Liver (tissue), 7 donors: ENCODE measurements at regions not wholly inside any gene's neighbourhood (a gene's known extent, or its start where the extent isn't known, plus 50 kb on each side); places are given as distances from the start of the nearest gene placed in this dataset.

Source experiments
- DNase-seq: peaks from one replicate; pipeline ENCODE4 v3.0.0-alpha.2; 2017; ENCODE audit warnings: low spot score
- H3K27ac ChIP-seq, 2 donors: one replicate each; pipeline ENCODE4 v1.7.0; 2013; ENCODE audit warnings: inconsistent platforms in 2 of 2, low read length in 2 of 2, control low read depth in 1 of 2, low read depth in 1 of 2, mild to moderate bottlenecking in 1 of 2
- H3K27me3 ChIP-seq, 4 donors: one replicate each; pipeline versions ENCODE4 v1.6.1 to v1.7.0; 2013; ENCODE audit warnings: low read length in 3 of 4, inconsistent platforms in 1 of 4, mild to moderate bottlenecking in 1 of 4, moderate library complexity in 1 of 4; ENCODE audit not compliant: control insufficient read depth in 4 of 4, insufficient read depth in 4 of 4
- H3K36me3 ChIP-seq, 4 donors: one replicate each; pipeline versions ENCODE4 v1.6.1 to v1.7.0; 2013; ENCODE audit warnings: low read length in 3 of 4, mild to moderate bottlenecking in 3 of 4, low read depth in 1 of 4, moderate library complexity in 1 of 4; ENCODE audit not compliant: control insufficient read depth in 4 of 4, insufficient read depth in 3 of 4
- H3K4me1 ChIP-seq, 4 donors: one replicate each; pipeline versions ENCODE4 v1.6.1 to v1.7.0; 2013; ENCODE audit warnings: low read length in 3 of 4, mild to moderate bottlenecking in 3 of 4, moderate library complexity in 1 of 4; ENCODE audit not compliant: control insufficient read depth in 4 of 4, insufficient read depth in 4 of 4
- H3K4me3 ChIP-seq, 3 donors: one replicate each; pipeline versions ENCODE4 v1.6.1 to v1.7.0; 2013; ENCODE audit warnings: low read length in 3 of 3, control low read depth in 1 of 3, low read depth in 1 of 3, mild to moderate bottlenecking in 1 of 3
- H3K9ac ChIP-seq, 2 donors: one replicate each; pipeline ENCODE4 v1.7.0; 2013; ENCODE audit warnings: low read length in 2 of 2, mild to moderate bottlenecking in 2 of 2, moderate library complexity in 2 of 2, control low read depth in 1 of 2, low read depth in 1 of 2
- H3K9me3 ChIP-seq, 4 donors: one replicate each; pipeline versions ENCODE4 v1.6.1 to v1.7.0; 2013; ENCODE audit warnings: low read length in 3 of 4; ENCODE audit not compliant: control insufficient read depth in 4 of 4
- ATF3 ChIP-seq: IDR thresholded peaks from 2 replicates; pipeline ENCODE4 v1.6.1; 2016; ENCODE audit warnings: antibody characterized with exemption
- EGR1 ChIP-seq, 2 donors: IDR thresholded peaks; 2 replicates each; pipeline ENCODE4 v1.6.1; 2016 to 2018; ENCODE audit warnings: antibody characterized with exemption in 2 of 2, low read depth in 2 of 2
- FOXA1 ChIP-seq: IDR thresholded peaks from 2 replicates; pipeline ENCODE4 v1.6.1; 2016; ENCODE audit warnings: antibody characterized with exemption
- FOXA2 ChIP-seq: IDR thresholded peaks from 2 replicates; pipeline ENCODE4 v1.6.1; 2016; ENCODE audit warnings: antibody characterized with exemption
- HNF4A ChIP-seq, 2 donors: conservative IDR thresholded peaks; 2 replicates each; pipeline ENCODE4 v1.6.1; 2016; ENCODE audit warnings: antibody characterized with exemption in 2 of 2, mild to moderate bottlenecking in 2 of 2
- HNF4G ChIP-seq: IDR thresholded peaks from 2 replicates; pipeline ENCODE4 v1.6.1; 2016; ENCODE audit warnings: antibody characterized with exemption
- JUND ChIP-seq, 2 donors: IDR thresholded peaks; 2 replicates each; pipeline ENCODE4 v1.6.1; 2016; ENCODE audit warnings: antibody characterized with exemption in 2 of 2
- NR2F2 ChIP-seq: IDR thresholded peaks from 2 replicates; pipeline ENCODE4 v1.6.1; 2016; ENCODE audit warnings: antibody characterized with exemption
- RXRA ChIP-seq, 2 donors: IDR thresholded peaks; 2 replicates each; pipeline ENCODE4 v1.6.1; 2017 to 2018; ENCODE audit warnings: antibody characterized with exemption in 2 of 2, mild to moderate bottlenecking in 1 of 2
- TAF1 ChIP-seq: conservative IDR thresholded peaks from 2 replicates; pipeline ENCODE4 v1.6.1; 2016; ENCODE audit warnings: antibody characterized with exemption, mild to moderate bottlenecking
- YY1 ChIP-seq: IDR thresholded peaks from 2 replicates; pipeline ENCODE4 v1.6.1; 2016; ENCODE audit warnings: antibody characterized with exemption, mild to moderate bottlenecking
- ZBTB33 ChIP-seq: IDR thresholded peaks from 2 replicates; pipeline ENCODE4 v1.6.1; 2016; ENCODE audit warnings: antibody characterized with exemption
- WGBS: extraction: QIAGEN DNeasy Blood & Tissue Kit; methylation state at CpG from one replicate; pipeline ENCODE4 v1.1.7; 2013; 5-methylcytosine and 5-hydroxymethylcytosine counted together
- donor health status: healthy.
- donor health status: healthy.
- donor health status: healthy.
- donor health status: healthy.

- Histone ChIP-seq H3K9ac (no peak overlapping the region), H3K27me3 (no peaks in the 10 kb centered on the region), H3K4me3 (no peak overlapping the region), H3K9me3 (no peaks in the 10 kb centered on the region), H3K27ac (no peak overlapping the region), H3K4me1 (no peaks in the 10 kb centered on the region), H3K36me3 (no peaks in the 10 kb centered on the region)
- TF ChIP-seq ZBTB33: no peak
- no peak for TF ChIP-seq NR2F2
- TF ChIP-seq RXRA (IDR thresholded peaks at IDR 0.05): no peak
- TF ChIP-seq YY1: no peak
- TF ChIP-seq HNF4A (conservative IDR thresholded peaks at IDR 0.05): no peak
- TF ChIP-seq TAF1: no peak
- no peak for TF ChIP-seq FOXA1
- TF ChIP-seq JUND (IDR thresholded peaks at IDR 0.05): no peak
- no peak for TF ChIP-seq FOXA2
- DNase-seq: no peak
- 94% methylated on average over 6 of the region's 6 CpGs for WGBS
Observed at GRCh38 chr1:43037466-43037865, 78.8 kb upstream of the SLC2A1 start.

- no peaks in the 10 kb centered on the region for H3K27me3 ChIP-seq
- WGBS: 94% methylated on average over 7 of the region's 7 CpGs
- TF ChIP-seq TAF1 (no peak), HNF4A (conservative IDR thresholded peaks at IDR 0.05) (no peak), ATF3 (no peak), NR2F2 (no peak), FOXA1 (no peak)
- H3K9me3 ChIP-seq: no peaks in the 10 kb centered on the region
- no peak overlapping the region for H3K27ac ChIP-seq
- DNase-seq: no peak
- H3K36me3 ChIP-seq: no peaks in the 10 kb centered on the region
- H3K9ac ChIP-seq: no peak overlapping the region
- no peaks in the 10 kb centered on the region for H3K4me1 ChIP-seq
- H3K4me3 ChIP-seq: no peak overlapping the region
Observed at GRCh38 chr1:43036932-43037331, 78.3 kb upstream of the SLC2A1 start.

- no peak for TF ChIP-seq ZBTB33
- TF ChIP-seq ATF3: no peak
- TF ChIP-seq EGR1 (IDR thresholded peaks at IDR 0.05; ENCODE audit: low read depth in 2 of 2): no peak
- no peak for TF ChIP-seq FOXA1
- TF ChIP-seq HNF4G: no peak
- no peak overlapping the region for H3K9ac ChIP-seq
- no peak overlapping the region for H3K27ac ChIP-seq
- no peaks in the 10 kb centered on the region for H3K9me3 ChIP-seq
- H3K4me3 ChIP-seq: no peak overlapping the region
- H3K4me1 ChIP-seq: no peaks in the 10 kb centered on the region
- H3K36me3 ChIP-seq: no peaks in the 10 kb centered on the region
- no peak for DNase-seq
- WGBS: 93% methylated on average over 24 of the region's 24 CpGs
- no peaks in the 10 kb centered on the region for H3K27me3 ChIP-seq
Observed at GRCh38 chr1:43035821-43036741, 77.4 kb upstream of the SLC2A1 start.
